H1 (cell line): ENCODE measurements at regions not wholly inside any gene's neighbourhood (a gene's known extent, or its start where the extent isn't known, plus 50 kb on each side); places are given as distances from the start of the nearest gene placed in this dataset.

Source experiments
- CTCF ChIA-PET: fragments of 300-600 bp; sonication (Branson Sonifier 250); formaldehyde crosslinking; loops from one replicate; lab custom pipeline; 2021; ENCODE audit not compliant: partially characterized antibody; lab: Charles Lee
- POLR2A ChIA-PET: fragments of 300-600 bp; sonication (Branson Sonifier 250); formaldehyde crosslinking; loops from one replicate; lab custom pipeline; 2021; ENCODE audit warnings: inconsistent platforms; ENCODE audit not compliant: partially characterized antibody; lab: Charles Lee
- DNase-seq, 2 experiments: peaks; one replicate each; pipeline versions ENCODE4 v3.0.0 to v3.0.0-alpha.2; 2010 to 2022; ENCODE audit warnings: low spot score in 2 of 2, low read depth in 1 of 2, mixed read lengths in 1 of 2
- FAIRE-seq: peaks from 2 replicates; lab custom pipeline; 2011; peaks lifted over from hg19 to GRCh38; lab: Jason Lieb, UNC
- H2AFZ ChIP-seq: 2 replicates; pipeline ENCODE4 v1.8.1; 2012; ENCODE audit warnings: low read length, inconsistent platforms
- H2AK5ac ChIP-seq: 2 replicates; pipeline ENCODE4 v1.6.1; 2013; ENCODE audit warnings: low read depth, low read length
- H2BK120ac ChIP-seq: replicated peaks from 2 replicates; pipeline ENCODE3; 2013; ENCODE audit warnings: low read depth, low read length, inconsistent platforms
- H2BK12ac ChIP-seq: 2 replicates; pipeline ENCODE4 v1.6.1; 2013; ENCODE audit warnings: low read depth, low read length
- H2BK15ac ChIP-seq: 2 replicates; pipeline ENCODE4 v1.6.1; 2013; ENCODE audit warnings: low read length
- H2BK20ac ChIP-seq: 2 replicates; pipeline ENCODE4 v1.6.1; 2013; ENCODE audit warnings: low read length
- H2BK5ac ChIP-seq: 2 replicates; pipeline ENCODE4 v1.6.1; 2013; ENCODE audit warnings: low read depth, low read length
- H3K14ac ChIP-seq: 2 replicates; pipeline ENCODE4 v1.6.1; 2013; ENCODE audit warnings: inconsistent platforms; ENCODE audit not compliant: insufficient read length
- H3K18ac ChIP-seq: 2 replicates; pipeline ENCODE4 v1.6.1; 2013; ENCODE audit warnings: low read length; ENCODE audit errors: extremely low read depth
- H3K23ac ChIP-seq: 2 replicates; pipeline ENCODE4 v1.6.1; 2013; ENCODE audit warnings: inconsistent platforms; ENCODE audit not compliant: insufficient read length
- H3K23me2 ChIP-seq: 2 replicates; pipeline ENCODE4 v1.6.1; 2013; ENCODE audit warnings: low read depth, low read length
- H3K27ac ChIP-seq: 2 replicates; pipeline ENCODE4 v1.6.1; 2011; ENCODE audit warnings: low read depth, low read length, inconsistent platforms
- H3K27me3 ChIP-seq, 4 experiments: replicated peaks in 1 of 4; 1 replicate in 1 of 4; 2 replicates in 3 of 4; pipeline versions ENCODE4 v1.6.1 to v1.8.1; 2011 to 2013; ENCODE audit warnings: low read length in 3 of 4, mild to moderate bottlenecking in 3 of 4, inconsistent platforms in 2 of 4, mixed read lengths in 2 of 4, moderate library complexity in 1 of 4; ENCODE audit not compliant: control insufficient read depth in 3 of 4, insufficient read depth in 3 of 4; ENCODE audit errors: extremely low read depth in 1 of 4
- H3K36me3 ChIP-seq, 4 experiments: 2 replicates each; pipeline versions ENCODE4 v1.6.1 to v1.8.1; 2011 to 2013; ENCODE audit warnings: mild to moderate bottlenecking in 4 of 4, low read length in 3 of 4, moderate library complexity in 2 of 4, control low read depth in 1 of 4, inconsistent platforms in 1 of 4; ENCODE audit not compliant: insufficient read depth in 4 of 4, control insufficient read depth in 2 of 4
- H3K4ac ChIP-seq: replicated peaks from 2 replicates; pipeline ENCODE3; 2013; ENCODE audit warnings: low read length, low read depth, mixed read lengths, inconsistent platforms; ENCODE audit not compliant: insufficient read length
- H3K4me1 ChIP-seq, 4 experiments: replicated peaks in 1 of 4; 1 replicate in 1 of 4; 2 replicates in 3 of 4; pipeline versions ENCODE4 v1.6.1 to v1.8.1; 2011 to 2013; ENCODE audit warnings: low read length in 3 of 4, inconsistent platforms in 2 of 4, mixed read lengths in 1 of 4; ENCODE audit not compliant: insufficient read depth in 4 of 4, control insufficient read depth in 3 of 4
- H3K4me2 ChIP-seq, 2 experiments: 2 replicates each; pipeline versions ENCODE4 v1.6.1 to v1.8.1; 2011 to 2013; ENCODE audit warnings: low read depth in 2 of 2, low read length in 2 of 2, control low read depth in 1 of 2, inconsistent platforms in 1 of 2, mild to moderate bottlenecking in 1 of 2; ENCODE audit not compliant: insufficient read depth in 1 of 2
- H3K4me3 ChIP-seq, 4 experiments: fragments of 200-600, 300-600 bp in 1 of 4; sonication (generic), shearing (Covaris generic), sonication (Bioruptor Twin) in 1 of 4; 2 replicates each; pipeline versions ENCODE4 v1.5.1 to v1.8.1; 2011 to 2016; ENCODE audit warnings: low read length in 4 of 4, low read depth in 3 of 4, control low read depth in 2 of 4, inconsistent platforms in 2 of 4, mild to moderate bottlenecking in 2 of 4, mixed read lengths in 1 of 4, moderate library complexity in 1 of 4; ENCODE audit not compliant: insufficient read depth in 2 of 4; ENCODE audit errors: extremely low read depth in 1 of 4
- H3K56ac ChIP-seq: replicated peaks from 2 replicates; pipeline ENCODE3; 2013; ENCODE audit warnings: low read depth, mild to moderate bottlenecking, mixed read lengths, low read length, inconsistent platforms; ENCODE audit not compliant: insufficient read length
- H3K79me1 ChIP-seq: 2 replicates; pipeline ENCODE4 v1.6.1; 2013; ENCODE audit warnings: low read depth, low read length, control low read depth
- H3K79me2 ChIP-seq, 2 experiments: 2 replicates each; pipeline versions ENCODE4 v1.6.1 to v1.8.1; 2012 to 2013; ENCODE audit warnings: low read length in 2 of 2, mild to moderate bottlenecking in 2 of 2, inconsistent platforms in 1 of 2; ENCODE audit not compliant: insufficient read depth in 2 of 2, control insufficient read depth in 1 of 2
- H3K9ac ChIP-seq, 4 experiments: replicated peaks in 1 of 4; 1 replicate in 1 of 4; 2 replicates in 3 of 4; pipeline versions ENCODE4 v1.6.1 to v1.8.1; 2011 to 2013; ENCODE audit warnings: low read depth in 3 of 4, low read length in 3 of 4, control low read depth in 2 of 4, mild to moderate bottlenecking in 2 of 4, moderate library complexity in 2 of 4, inconsistent platforms in 1 of 4; ENCODE audit errors: extremely low read depth in 1 of 4
- H3K9me3 ChIP-seq, 2 experiments: 2 replicates each; pipeline versions ENCODE4 v1.6.1 to v1.8.1; 2012 to 2013; ENCODE audit warnings: mild to moderate bottlenecking in 2 of 2, moderate library complexity in 2 of 2, control low read depth in 1 of 2, inconsistent platforms in 1 of 2, low read depth in 1 of 2, low read length in 1 of 2, mixed read lengths in 1 of 2; ENCODE audit not compliant: insufficient read depth in 2 of 2
- H4K20me1 ChIP-seq, 2 experiments: replicated peaks in 1 of 2; 2 replicates each; pipeline versions ENCODE3 to v1.8.1; 2011 to 2013; ENCODE audit warnings: inconsistent platforms in 2 of 2, low read length in 2 of 2, mild to moderate bottlenecking in 1 of 2; ENCODE audit not compliant: insufficient read depth in 2 of 2, control insufficient read depth in 1 of 2
- H4K5ac ChIP-seq: 2 replicates; pipeline ENCODE4 v1.6.1; 2013; ENCODE audit warnings: low read length, low read depth, mixed read lengths, inconsistent platforms; ENCODE audit not compliant: insufficient read length
- H4K8ac ChIP-seq: 2 replicates; pipeline ENCODE4 v1.8.0; 2013; ENCODE audit warnings: mild to moderate bottlenecking, moderate library complexity, low read length, inconsistent platforms; ENCODE audit not compliant: insufficient read depth; ENCODE audit errors: extremely low read depth
- H4K91ac ChIP-seq: replicated peaks from 2 replicates; pipeline ENCODE3; 2013; ENCODE audit warnings: low read length, mixed read lengths, inconsistent platforms; ENCODE audit not compliant: insufficient read length
- BACH1 ChIP-seq: IDR thresholded peaks from 2 replicates; pipeline ENCODE4 v1.6.1; 2012; ENCODE audit warnings: low read length, improper control_type of control experiment
- BCL11A ChIP-seq, 2 experiments: IDR thresholded peaks; one replicate each; pipeline ENCODE4 v1.6.1; 2011; ENCODE audit warnings: low read depth in 2 of 2, low read length in 2 of 2, mild to moderate bottlenecking in 2 of 2
- BRCA1 ChIP-seq: IDR thresholded peaks from 2 replicates; pipeline ENCODE4 v1.6.1; 2012; ENCODE audit warnings: low read depth, low read length, improper control_type of control experiment
- CEBPB ChIP-seq: IDR thresholded peaks from 2 replicates; pipeline ENCODE4 v1.6.1; 2012; ENCODE audit warnings: low read depth, low read length
- KDM1A ChIP-seq: fragments of 200-600, 300-600 bp; sonication (generic); IDR thresholded peaks from 2 replicates; pipeline ENCODE4 v1.7.1; 2016; ENCODE audit warnings: mild to moderate bottlenecking, low read length, borderline replicate concordance
- KDM4A ChIP-seq: IDR thresholded peaks from one replicate; pipeline ENCODE4 v1.7.1; 2012; ENCODE audit warnings: low read depth, mild to moderate bottlenecking, moderate library complexity, low read length, inconsistent platforms; ENCODE audit not compliant: severe bottlenecking
- NANOG ChIP-seq: IDR thresholded peaks from 2 replicates; pipeline ENCODE4 v1.6.1; 2011; ENCODE audit warnings: low read length, low read depth, mild to moderate bottlenecking, inconsistent platforms; ENCODE audit not compliant: insufficient read depth, poor library complexity, severe bottlenecking
- SAP30 ChIP-seq: fragments of 300-600 bp; sonication (generic); IDR thresholded peaks from 2 replicates; pipeline ENCODE4 v1.7.1; 2012; ENCODE audit warnings: low read length, moderate library complexity, mild to moderate bottlenecking, inconsistent platforms; ENCODE audit not compliant: insufficient read depth, insufficient replicate concordance
- SP2 ChIP-seq: IDR thresholded peaks from 2 replicates; pipeline ENCODE4 v1.6.1; 2012; ENCODE audit warnings: mild to moderate bottlenecking, low read length, inconsistent platforms
- WGBS, 2 experiments: shearing (Covaris generic) in 1 of 2; methylation state at CpG; one replicate each; pipeline versions ENCODE4 v1.1.6 to v1.1.7; 2013 to 2015; ENCODE audit warnings: low lambda C conversion rate in 2 of 2, mixed read lengths in 2 of 2, inconsistent platforms in 1 of 2, low coverage in 1 of 2, missing lambda C conversion rate in 1 of 2; ENCODE audit not compliant: insufficient replicate concordance in 2 of 2, insufficient coverage in 1 of 2, insufficient read length in 1 of 2; ENCODE audit errors: extremely low coverage in 1 of 2, missing lambda C conversion rate in 1 of 2; 5-methylcytosine and 5-hydroxymethylcytosine counted together

- Histone ChIP-seq H3K4ac (no peak overlapping the region), H3K14ac (no peak overlapping the region), H2BK5ac (no peak overlapping the region), H3K27me3 (no peaks in the 10 kb centered on the region), H2BK120ac (no peak overlapping the region), H3K4me1 (no peaks in the 10 kb centered on the region), H3K23ac (no peak overlapping the region), H3K79me1 (no peaks in the 10 kb centered on the region), H4K5ac (no peak overlapping the region), H3K23me2 (no peaks in the 10 kb centered on the region; the same call in 1 of the 2 replicates), H2BK12ac (no peak overlapping the region), H2BK20ac (no peak overlapping the region), H3K4me2 (no peak overlapping the region), H3K9ac (no peak overlapping the region), H3K27ac (no peak overlapping the region), H4K8ac (no peak overlapping the region), H4K20me1 (no peaks in the 10 kb centered on the region), H3K18ac (no peak overlapping the region), H2AK5ac (no peak overlapping the region), H3K4me3 (no peak overlapping the region), H3K79me2 (no peaks in the 10 kb centered on the region), H4K91ac (no peak overlapping the region), H3K36me3 (no peaks in the 10 kb centered on the region), H3K9me3 (no peaks in the 10 kb centered on the region; a peak in 1 of 4 replicates), H2AFZ (no peak overlapping the region), H2BK15ac (no peak overlapping the region), H3K56ac (no peak overlapping the region)
- WGBS, 2 experiments, result 92% methylated on average over 1 of the region's 1 CpG; no CpG with 5 or more reads in 1 of the 2 experiments
- POLR2A ChIA-PET, result no interaction called here
- DNase-seq (no peak), FAIRE-seq (no peak)
- CTCF ChIA-PET, result interaction anchor here (0.6 kb wide), 1 partner anchor 283 kb away, joined by 3 read pairs; no protein-coding TSS in a partner anchor
- TF ChIP-seq BACH1 (no peak), BCL11A (IDR thresholded peaks at IDR 0.05; ENCODE audit: low read depth in 2 of 2, low read length in 2 of 2) (no peak), KDM4A (no peak), SP2 (no peak), CEBPB (no peak), NANOG (no peak), KDM1A (no peak), BRCA1 (no peak), SAP30 (no peak)
These were observed 321.9 kb upstream of the TARS1 start for GRCh38 chr5:33118761-33119415.
